Femur (tissue), 1 donor: ENCODE measurements at regions not wholly inside any gene's neighbourhood (a gene's known extent, or its start where the extent isn't known, plus 50 kb on each side); places are given as distances from the start of the nearest gene placed in this dataset.

Experiments used
- DNase-seq: peaks from one replicate; pipeline ENCODE4 v3.0.0-alpha.2; 2017

GRCh38 chr6:169988769-169989550 is 237.5 kb downstream of the ERMARD start:
- DNase-seq, result no peak

GRCh38 chr6:169986848-169987498 is 235.6 kb downstream of the ERMARD start:
- no peak for DNase-seq

GRCh38 chr6:169986171-169986847 is 234.9 kb downstream of the ERMARD start:
- DNase-seq, result no peak

GRCh38 chr6:169985121-169986015 is 233.9 kb downstream of the ERMARD start:
- DNase-seq, result peak; percentile 17

GRCh38 chr6:169984181-169985120 is 233.0 kb downstream of the ERMARD start:
- DNase-seq, result peak; percentile 21

GRCh38 chr6:169983651-169984050 is 232.2 kb downstream of the ERMARD start:
- no peak for DNase-seq

DNA sequence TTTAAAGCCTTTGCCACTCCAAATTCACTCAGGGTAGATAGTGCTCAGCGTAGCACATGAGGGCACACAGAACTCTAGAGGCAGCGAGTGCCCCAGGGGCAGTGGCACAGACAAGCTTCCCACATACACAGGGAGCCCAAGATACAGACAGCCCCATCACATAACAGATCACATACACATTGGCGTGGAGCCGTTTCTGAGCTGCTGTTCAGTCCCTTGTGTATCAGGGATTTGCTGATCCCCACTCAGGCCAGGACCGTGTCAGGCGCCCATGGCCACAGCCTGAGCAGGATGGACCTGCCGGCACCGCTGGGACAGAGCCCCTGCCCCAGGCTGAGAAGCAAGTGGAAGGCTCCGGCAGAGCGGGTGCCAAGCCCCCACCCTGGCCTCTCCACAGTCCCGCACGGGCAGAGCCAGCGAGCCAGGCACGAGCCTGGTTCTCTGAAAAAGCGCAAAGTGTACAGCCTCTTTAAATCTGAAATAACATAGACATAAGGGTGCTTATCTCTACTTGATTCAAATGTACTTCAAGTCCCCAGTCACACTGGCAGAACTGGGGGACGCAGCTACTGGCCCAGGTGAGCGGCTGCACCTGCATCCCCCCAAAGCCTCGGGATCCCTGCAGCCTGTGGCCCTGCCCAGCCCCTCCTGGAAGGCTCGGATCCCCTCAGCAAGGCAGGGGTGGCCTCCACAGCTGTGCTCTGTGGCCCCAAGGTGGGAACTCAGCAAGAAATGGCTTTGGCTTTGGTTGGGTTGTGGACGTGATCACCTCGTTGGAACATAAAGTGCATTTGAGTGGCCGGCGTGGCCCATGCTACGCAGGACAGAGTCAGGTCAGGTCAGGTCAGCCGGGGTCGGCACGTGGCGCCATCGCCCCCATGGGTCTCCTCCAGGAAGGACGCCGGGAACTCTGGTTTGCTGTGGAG is 231.3 kb downstream of the ERMARD start:
- DNase-seq, result peak; percentile 12

GRCh38 chr6:169981969-169982368 is 230.5 kb downstream of the ERMARD start:
- DNase-seq, result no peak

DNA sequence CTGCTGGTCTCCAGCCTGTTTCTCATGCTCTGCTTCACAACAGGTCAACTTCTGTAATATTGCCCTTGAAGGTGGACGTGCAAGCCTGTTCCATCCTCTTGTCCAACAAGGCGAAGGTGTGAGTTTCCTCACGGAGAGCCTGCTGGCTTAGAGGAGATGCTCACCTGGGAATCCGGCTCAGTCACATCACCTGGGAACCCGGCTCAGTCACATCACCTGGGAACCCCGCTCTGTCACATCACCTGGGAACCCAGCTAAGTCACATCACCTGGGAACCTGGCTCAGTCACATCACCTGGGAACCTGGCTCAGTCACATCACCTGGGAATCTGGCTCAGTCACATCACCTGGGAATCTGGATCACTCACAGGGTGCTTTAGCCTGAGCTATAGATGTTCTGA is 230.1 kb downstream of the ERMARD start:
- DNase-seq, result peak; percentile 7

- no peak for DNase-seq
Measured at GRCh38 chr6:169980826-169981450, 229.5 kb downstream of the ERMARD start.

DNA sequence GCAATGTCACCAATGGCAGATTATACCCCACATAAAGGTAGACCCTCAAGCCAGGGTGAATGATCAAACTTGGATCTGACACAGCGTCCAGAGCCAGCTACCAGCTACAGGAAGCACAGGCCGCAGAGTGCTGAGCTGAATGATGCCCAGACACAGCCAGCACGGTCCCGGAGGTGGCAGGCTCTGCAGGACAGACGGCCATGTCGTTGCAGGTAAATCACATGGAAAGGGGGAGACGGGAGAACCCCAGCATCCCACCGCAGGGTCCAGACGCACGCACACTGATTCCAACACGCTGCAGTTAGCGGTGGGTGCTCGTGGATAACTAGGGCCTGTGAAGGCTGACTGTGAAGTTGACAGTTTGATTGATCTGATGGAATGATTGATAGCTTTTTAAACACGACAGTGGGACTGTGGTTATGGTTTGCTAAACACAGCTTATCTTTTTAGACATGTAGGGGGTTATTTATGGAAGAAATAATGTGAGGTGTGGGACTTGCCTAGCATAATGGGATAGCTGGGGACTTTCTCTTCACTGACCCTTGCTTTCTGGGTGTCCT is 228.5 kb downstream of the ERMARD start:
- no peak for DNase-seq

DNA sequence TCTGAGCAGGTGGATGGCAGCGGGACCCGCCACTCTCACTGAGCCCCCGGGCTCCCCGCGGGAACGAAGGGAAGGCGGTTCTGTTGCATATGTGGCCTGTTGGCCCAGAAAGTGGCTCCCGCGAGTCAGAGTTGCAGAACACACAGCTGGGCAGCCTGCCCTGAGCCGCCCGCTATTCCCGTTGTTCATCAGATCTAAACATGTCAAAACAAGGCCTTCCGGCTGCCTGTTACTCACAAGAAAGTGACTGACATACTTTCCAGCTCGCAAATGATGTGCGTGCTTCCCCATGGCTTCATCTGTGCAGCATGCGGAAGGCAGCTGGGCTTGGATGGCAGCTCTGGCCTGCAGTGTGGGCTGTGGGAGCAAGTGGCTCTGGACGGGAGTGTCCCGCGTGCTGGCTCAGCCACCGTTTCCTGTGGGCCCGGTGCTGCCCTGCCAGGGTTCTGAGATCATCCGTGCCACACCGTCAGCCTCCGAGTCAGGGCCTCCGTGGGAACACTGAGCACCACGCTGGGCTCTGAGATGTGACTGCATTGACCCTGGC is 227.3 kb downstream of the ERMARD start:
- DNase-seq, result no peak

- DNase-seq, result no peak
Measured at GRCh38 chr6:169977434-169978265, 226.2 kb downstream of the ERMARD start.

- DNase-seq, result no peak
Measured at GRCh38 chr6:169976301-169977081, 225.1 kb downstream of the ERMARD start.

DNA sequence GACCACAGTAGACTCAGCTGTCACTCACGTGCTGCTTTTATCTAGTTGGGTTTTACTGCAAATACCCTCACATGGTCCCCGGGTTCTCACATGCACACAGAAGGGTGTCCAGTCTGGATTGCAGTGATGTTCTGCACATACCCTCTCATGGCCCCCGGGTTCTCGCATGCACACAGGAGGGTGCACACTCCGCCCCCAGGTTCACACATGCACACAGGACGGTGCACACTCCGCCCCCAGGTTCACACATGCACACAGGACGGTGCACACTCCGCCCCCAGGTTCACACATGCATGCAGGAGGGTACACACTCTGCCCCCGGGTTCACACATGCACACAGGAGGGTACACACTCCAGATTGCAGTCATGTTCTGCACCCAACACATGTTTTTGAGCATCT is 224.3 kb downstream of the ERMARD start:
- no peak for DNase-seq

DNA sequence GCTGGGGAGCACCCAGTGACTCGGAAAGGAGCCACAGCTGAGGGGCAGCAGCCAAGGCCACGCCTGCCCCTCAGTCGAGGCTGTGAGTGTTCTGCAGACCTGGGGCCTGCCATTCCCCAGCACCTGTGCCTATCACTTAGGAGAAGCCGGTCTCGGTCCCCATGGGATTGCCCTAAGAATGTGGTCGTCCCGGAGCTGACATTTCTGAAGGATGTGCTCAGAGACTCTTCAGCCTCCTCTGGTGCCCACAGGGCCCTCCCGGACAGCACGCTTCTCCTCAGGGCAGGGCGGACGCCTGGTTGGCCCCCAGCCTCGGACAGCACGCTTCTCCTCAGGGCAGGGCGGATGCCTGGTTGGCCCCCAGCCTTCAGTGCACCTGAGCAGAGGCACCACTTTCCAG is 223.9 kb downstream of the ERMARD start:
- no peak for DNase-seq

DNA sequence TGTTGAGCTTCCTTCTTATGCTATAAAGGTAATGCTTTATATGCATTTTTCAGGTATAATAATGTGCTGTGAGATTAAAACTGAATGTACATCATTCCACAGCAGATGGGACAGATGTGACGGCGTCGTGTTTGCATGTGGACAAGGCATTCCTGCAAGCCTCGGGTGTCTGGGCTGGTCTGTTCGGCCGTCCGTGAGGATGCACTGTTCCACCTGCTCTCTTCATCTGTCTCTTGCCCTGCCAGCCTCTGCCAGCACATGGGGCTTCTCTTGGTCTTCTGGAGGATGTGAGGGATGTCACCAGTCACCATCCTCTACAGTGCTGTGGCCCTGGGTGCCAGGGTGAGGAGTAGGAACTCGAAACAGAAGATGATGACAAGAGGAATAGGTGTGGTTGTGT is 223.2 kb downstream of the ERMARD start:
- DNase-seq, result no peak
